AG09309 (cell line): ENCODE measurements at regions not wholly inside any gene's neighbourhood (a gene's known extent, or its start where the extent isn't known, plus 50 kb on each side); places are given as distances from the start of the nearest gene placed in this dataset.

Experiments used
- DNase-seq: peaks from one replicate; pipeline ENCODE4 v3.0.0-alpha.2; 2010; ENCODE audit warnings: low read depth
- H3K4me3 ChIP-seq: 2 replicates; pipeline ENCODE4 v1.5.1; 2011; ENCODE audit warnings: mild to moderate bottlenecking, low read depth, low read length, moderate library complexity; ENCODE audit not compliant: control insufficient read depth
- CTCF ChIP-seq: IDR thresholded peaks from 2 replicates; pipeline ENCODE4 v1.5.1; 2011; ENCODE audit warnings: mild to moderate bottlenecking, low read depth, low read length, inconsistent platforms; ENCODE audit not compliant: insufficient read depth, control insufficient read depth; ENCODE audit errors: missing control alignments

DNA sequence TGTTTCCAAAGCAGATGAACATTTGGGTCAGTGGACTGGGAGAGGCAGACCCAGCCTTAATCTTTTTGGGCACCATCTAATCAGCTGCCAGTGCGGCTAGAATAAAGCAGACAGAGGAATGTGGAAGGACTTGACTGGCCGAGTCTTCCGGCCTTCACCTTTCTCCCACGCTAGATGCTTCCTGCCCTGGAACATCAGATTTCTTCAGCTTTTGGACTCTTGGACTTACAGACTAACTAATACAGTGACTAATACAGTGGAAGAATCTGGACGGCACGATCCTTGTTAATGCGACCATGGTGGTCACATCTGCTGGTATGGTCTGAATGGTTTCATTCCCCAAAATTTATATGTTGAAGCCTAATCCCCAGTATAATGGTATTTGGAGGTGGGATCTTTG, 122.6 kb upstream of the NXT1 start:
- no peak for TF ChIP-seq CTCF
- H3K4me3 ChIP-seq = no peak overlapping the region
- no peak for DNase-seq

- TF ChIP-seq CTCF = no peak
- no peak for DNase-seq
- H3K4me3 ChIP-seq = no peak overlapping the region
Measured at GRCh38 chr20:23227274-23227673, 123.3 kb upstream of the NXT1 start.

- DNase-seq = no peak
- no peak for TF ChIP-seq CTCF
Measured at GRCh38 chr20:23226612-23227265, 123.9 kb upstream of the NXT1 start.

DNA sequence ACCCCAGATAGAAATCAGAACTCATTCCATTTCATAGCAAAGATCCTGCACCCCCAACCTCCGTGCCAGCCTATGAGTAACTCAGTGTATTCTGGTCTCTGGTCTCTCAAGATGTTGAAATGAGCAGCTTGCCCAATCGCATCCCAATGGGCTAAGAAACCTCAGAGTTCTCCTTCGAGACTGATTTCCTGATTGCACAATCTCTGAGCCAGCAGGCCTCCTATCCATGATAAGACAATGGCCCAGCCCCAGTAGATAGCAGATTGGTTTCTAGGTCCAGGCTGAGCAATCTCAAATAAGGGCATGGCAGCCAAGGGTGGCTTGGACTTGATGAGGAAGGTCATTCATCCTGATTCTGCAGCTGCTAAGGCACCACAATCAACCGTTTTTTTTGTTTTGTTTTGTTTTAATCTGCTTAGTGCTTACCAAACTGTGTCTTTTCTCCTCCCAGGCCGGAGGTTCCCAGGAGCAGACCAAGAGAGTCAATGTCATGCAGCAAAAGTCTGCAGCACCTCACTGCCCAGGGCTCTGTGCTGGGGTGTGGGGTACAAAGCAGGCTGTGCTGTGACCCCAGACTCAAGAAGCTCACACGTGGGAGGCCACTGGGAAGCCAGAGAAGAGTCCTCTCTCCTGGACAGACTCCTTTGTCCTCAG, 125.1 kb upstream of the NXT1 start:
- DNase-seq = peak; percentile 92
- H3K4me3 ChIP-seq = no peak overlapping the region
- no peak for TF ChIP-seq CTCF

More at GRCh38 chr20:23226612-23227265, 123.9 kb upstream of the NXT1 start:
- H3K4me3 ChIP-seq = no peak overlapping the region

- H3K4me3 ChIP-seq = no peak overlapping the region
- no peak for DNase-seq
- no peak for TF ChIP-seq CTCF
Measured at GRCh38 chr20:23224806-23225205, 125.8 kb upstream of the NXT1 start.

DNA sequence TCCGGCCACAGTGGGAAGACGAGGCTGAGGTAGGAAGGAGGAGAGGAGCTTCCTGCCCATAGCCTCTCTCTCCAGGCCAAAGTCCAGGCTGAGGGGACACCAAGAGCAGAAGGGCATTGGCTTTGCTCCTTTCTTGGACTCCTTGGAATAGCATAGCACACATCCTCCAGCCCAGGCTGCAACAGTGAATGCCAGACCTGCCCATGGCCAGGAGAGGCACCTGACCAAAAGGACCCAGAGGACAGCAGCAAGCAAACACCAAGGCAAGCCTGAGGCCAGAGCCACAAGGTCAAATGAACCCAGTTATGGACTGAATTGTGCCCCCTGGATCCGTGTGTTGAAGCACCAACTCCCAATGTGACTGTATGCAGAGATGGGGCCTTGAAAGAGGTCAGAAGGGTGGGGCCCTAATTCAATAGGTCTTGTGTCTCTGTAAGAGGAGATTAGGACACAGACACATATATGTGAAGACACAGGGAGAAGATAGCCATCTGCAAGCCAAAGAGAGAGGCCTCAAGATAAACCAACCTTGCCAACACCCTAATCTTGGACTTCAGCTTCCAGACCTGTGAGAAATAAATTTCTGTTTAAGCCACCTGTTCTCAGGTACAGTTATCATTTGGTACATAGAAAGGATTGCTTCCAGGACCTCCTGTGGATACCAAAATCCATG, 126.5 kb upstream of the NXT1 start:
- no peak overlapping the region for H3K4me3 ChIP-seq
- no peak for DNase-seq
- no peak for TF ChIP-seq CTCF
